B cell (primary cell): ENCODE measurements at regions not wholly inside any gene's neighbourhood (a gene's known extent, or its start where the extent isn't known, plus 50 kb on each side); places are given as distances from the start of the nearest gene placed in this dataset.

Experiments
- ATAC-seq: fragments of 200-7000 bp; cut with Tn5 transposase; one replicate; pipeline ENCODE4 v1.10.0; 2021; ENCODE audit warnings: low read depth, mild to moderate bottlenecking, moderate number of reproducible peaks, moderate library complexity
- CTCF ChIA-PET: fragments of 350-600 bp; sonication (Branson Sonifier 250); formaldehyde crosslinking; loops from one replicate; lab custom pipeline; 2021; ENCODE audit warnings: antibody characterized with exemption, inconsistent platforms; lab: Charles Lee
- POLR2A ChIA-PET: fragments of 350-600 bp; sonication (Branson Sonifier 250); formaldehyde crosslinking; loops from one replicate; lab custom pipeline; 2021; ENCODE audit warnings: antibody characterized with exemption; lab: Charles Lee
- DNase-seq: peaks from one replicate; pipeline ENCODE4 v3.0.0; 2013
- H2AFZ ChIP-seq: 2 replicates; pipeline ENCODE4 v1.6.1; 2012; ENCODE audit warnings: mild to moderate bottlenecking, low read depth, low read length; ENCODE audit not compliant: insufficient read depth, poor library complexity, severe bottlenecking
- H3K27ac ChIP-seq, 2 donors: 1 replicate in 1 of 2; 2 replicates in 1 of 2; pipeline ENCODE4 v1.5.1; 2012 to 2013; ENCODE audit warnings: low read length in 2 of 2, mild to moderate bottlenecking in 2 of 2, moderate library complexity in 1 of 2
- H3K27me3 ChIP-seq, 4 experiments: fragments of 200-600 bp in 1 of 4; sonication (generic) in 1 of 4; replicated peaks in 1 of 4; 1 replicate in 2 of 4; 2 replicates in 2 of 4; pipeline versions ENCODE4 v1.6.1 to v1.7.0; 2013 to 2016; ENCODE audit warnings: low read length in 3 of 4, mild to moderate bottlenecking in 2 of 4, mixed read lengths in 1 of 4, moderate library complexity in 1 of 4; ENCODE audit not compliant: insufficient read depth in 4 of 4, control insufficient read depth in 3 of 4; ENCODE audit errors: control extremely low read depth in 1 of 4
- H3K36me3 ChIP-seq, 2 experiments: replicated peaks in 1 of 2; 1 replicate in 1 of 2; 2 replicates in 1 of 2; pipeline versions ENCODE4 v1.6.1 to v1.7.1; 2013; ENCODE audit warnings: low read length in 1 of 2; ENCODE audit not compliant: insufficient read depth in 2 of 2, control insufficient read depth in 1 of 2; ENCODE audit errors: control extremely low read depth in 1 of 2, extremely low read depth in 1 of 2
- H3K4me1 ChIP-seq, 2 donors: fragments of 200-600 bp in 1 of 2; sonication (generic) in 1 of 2; 1 replicate in 1 of 2; 2 replicates in 1 of 2; pipeline versions ENCODE4 v1.5.1 to v1.6.1; 2013 to 2017; ENCODE audit warnings: low read length in 2 of 2; ENCODE audit not compliant: control insufficient read depth in 2 of 2, insufficient read depth in 2 of 2
- H3K4me2 ChIP-seq: replicated peaks from 2 replicates; pipeline ENCODE3; 2012; ENCODE audit warnings: mild to moderate bottlenecking, low read depth, low read length; ENCODE audit not compliant: poor library complexity, severe bottlenecking
- H3K4me3 ChIP-seq, 5 experiments: fragments of 200-600 bp in 1 of 5; sonication (generic) in 1 of 5; 1 replicate in 3 of 5; 2 replicates in 2 of 5; pipeline versions ENCODE4 v1.5.1 to v1.7.0; 2011 to 2016; ENCODE audit warnings: low read length in 4 of 5, mild to moderate bottlenecking in 4 of 5, low read depth in 2 of 5, control low read depth in 1 of 5, moderate library complexity in 1 of 5; ENCODE audit not compliant: insufficient read depth in 1 of 5; ENCODE audit errors: control extremely low read depth in 1 of 5, extremely low read depth in 1 of 5
- H3K79me2 ChIP-seq: fragments of 200-600 bp; sonication (generic); one replicate; pipeline ENCODE4 v1.6.0; 2016; ENCODE audit warnings: low read length; ENCODE audit not compliant: control insufficient read depth, insufficient read depth
- H3K9ac ChIP-seq: fragments of 200-600 bp; sonication (generic); 2 replicates; pipeline ENCODE4 v1.6.1; 2017; ENCODE audit warnings: mild to moderate bottlenecking, low read length, moderate library complexity
- H3K9me3 ChIP-seq, 3 donors: one replicate each; pipeline versions ENCODE4 v1.6.1 to v1.7.1; 2013; ENCODE audit warnings: low read length in 2 of 3; ENCODE audit not compliant: control insufficient read depth in 2 of 3, insufficient read depth in 1 of 3; ENCODE audit errors: control extremely low read depth in 1 of 3
- H4K20me1 ChIP-seq: 2 replicates; pipeline ENCODE4 v1.6.0; 2012; ENCODE audit warnings: mild to moderate bottlenecking, low read length; ENCODE audit not compliant: insufficient read depth, control insufficient read depth, poor library complexity, severe bottlenecking
- H3K27ac Mint-ChIP-seq: one replicate; pipeline ENCODE4 v1.8.0; 2021; ENCODE audit warnings: mixed read lengths
- H3K27me3 Mint-ChIP-seq: one replicate; pipeline ENCODE4 v1.8.0; 2021; ENCODE audit warnings: mixed read lengths
- H3K4me1 Mint-ChIP-seq: one replicate; pipeline ENCODE4 v1.8.0; 2021; ENCODE audit warnings: mixed read lengths
- H3K4me3 Mint-ChIP-seq: one replicate; pipeline ENCODE4 v1.8.0; 2021; ENCODE audit warnings: mixed read lengths
- H3K9me3 Mint-ChIP-seq: one replicate; pipeline ENCODE4 v1.8.0; 2022; ENCODE audit warnings: mixed read lengths; ENCODE audit not compliant: insufficient read depth
- CTCF ChIP-seq: fragments of 200-600 bp; IDR thresholded peaks from one replicate; pipeline ENCODE4 v1.8.0; 2022; ENCODE audit warnings: antibody characterized with exemption, mild to moderate bottlenecking
- EZH2 ChIP-seq: IDR thresholded peaks from 2 replicates; pipeline ENCODE4 v1.6.1; 2012; ENCODE audit warnings: borderline replicate concordance, low read depth, mild to moderate bottlenecking, moderate library complexity, low read length; ENCODE audit not compliant: insufficient read depth, poor library complexity, severe bottlenecking
- WGBS: methylation state at CpG from one replicate; pipeline ENCODE4 v1.1.5; 2013; ENCODE audit warnings: missing lambda C conversion rate; ENCODE audit not compliant: insufficient coverage; 5-methylcytosine and 5-hydroxymethylcytosine counted together
- intact Hi-C: fragments of 100-400 bp; cut with micrococcal nuclease; formaldehyde crosslinking; loops from one replicate; pipeline ENCODE4 v1.10.0; 2022

GRCh38 chr10:28971764-28972163 is 294.4 kb downstream of the BAMBI start:
- no peaks in the 10 kb centered on the region for H3K4me1 Mint-ChIP-seq
- H4K20me1 ChIP-seq: no peaks in the 10 kb centered on the region
- H3K27ac ChIP-seq: no peak overlapping the region
- H3K9me3 ChIP-seq: peaks cover 0 to 4% (median 0%) of the 10 kb centered on the region in 3 donors
- no peak overlapping the region for H3K27ac Mint-ChIP-seq
- TF ChIP-seq EZH2 (no peak), CTCF (no peak)
- no peak overlapping the region for H3K9ac ChIP-seq
- ATAC-seq: no peak
- H3K4me1 ChIP-seq: no peaks in the 10 kb centered on the region
- no peak for DNase-seq
- no peaks in the 10 kb centered on the region for H3K79me2 ChIP-seq
- CTCF ChIA-PET: no interaction called here
- H3K4me2 ChIP-seq: no peak overlapping the region
- WGBS: 87% methylated on average over 3 of the region's 5 CpGs
- intact Hi-C loops: no loop called here
- POLR2A ChIA-PET: no interaction called here
- no peaks in the 10 kb centered on the region for H3K36me3 ChIP-seq
- no peak overlapping the region for H2AFZ ChIP-seq
- no peaks in the 10 kb centered on the region for H3K27me3 Mint-ChIP-seq
- H3K4me3 ChIP-seq: no peak overlapping the region
- no peak overlapping the region for H3K4me3 Mint-ChIP-seq
- H3K27me3 ChIP-seq: no peaks in the 10 kb centered on the region
- H3K9me3 Mint-ChIP-seq: no peaks in the 10 kb centered on the region

GRCh38 chr10:28973309-28973972 is 296.1 kb downstream of the BAMBI start:
- 95% methylated on average over 10 of the region's 12 CpGs for WGBS
- H3K9ac ChIP-seq: no peak overlapping the region
- H3K4me2 ChIP-seq: no peak overlapping the region
- H3K4me1 Mint-ChIP-seq: no peaks in the 10 kb centered on the region
- H3K36me3 ChIP-seq: no peaks in the 10 kb centered on the region
- ChIA-PET CTCF (no interaction called here), POLR2A (no interaction called here)
- H3K9me3 Mint-ChIP-seq: peaks cover 4% of the 10 kb centered on the region
- no peaks in the 10 kb centered on the region for H3K4me1 ChIP-seq
- intact Hi-C loops: no loop called here
- no peaks in the 10 kb centered on the region for H4K20me1 ChIP-seq
- H3K27ac ChIP-seq: no peak overlapping the region
- H3K79me2 ChIP-seq: no peaks in the 10 kb centered on the region
- no peak overlapping the region for H3K4me3 ChIP-seq
- ATAC-seq (no peak), DNase-seq (no peak)
- no peak overlapping the region for H3K27ac Mint-ChIP-seq
- no peak overlapping the region for H3K4me3 Mint-ChIP-seq
- no peak for TF ChIP-seq EZH2
- TF ChIP-seq CTCF: no peak
- no peak overlapping the region for H2AFZ ChIP-seq
- no peaks in the 10 kb centered on the region for H3K27me3 ChIP-seq
- H3K27me3 Mint-ChIP-seq: peaks cover 5% of the 10 kb centered on the region
- H3K9me3 ChIP-seq: peaks cover 0 to 4% (median 0%) of the 10 kb centered on the region in 3 donors
